HEK293 (cell line): ENCODE measurements at regions not wholly inside any gene's neighbourhood (a gene's known extent, or its start where the extent isn't known, plus 50 kb on each side); places are given as distances from the start of the nearest gene placed in this dataset.

Experiments used
- CTCF ChIP-seq: fragments of 450-650 bp; formaldehyde crosslinking; IDR thresholded peaks from 2 replicates; pipeline ENCODE4 v1.5.1; 2016; ENCODE audit warnings: missing biosample characterization, missing genetic modification characterization
- GLI2 ChIP-seq: fragments of 450-650 bp; formaldehyde crosslinking; IDR thresholded peaks from 2 replicates; pipeline ENCODE4; 2017; ENCODE audit warnings: missing biosample characterization, missing genetic modification characterization, low read depth, borderline replicate concordance
- YY1 ChIP-seq: fragments of 450-650 bp; formaldehyde crosslinking; IDR thresholded peaks from 2 replicates; pipeline ENCODE4 v1.5.1; 2018; ENCODE audit warnings: missing biosample characterization, missing genetic modification characterization
- ZNF654 ChIP-seq: fragments of 450-650 bp; formaldehyde crosslinking; IDR thresholded peaks from 2 replicates; pipeline ENCODE4 v1.5.1; 2016; ENCODE audit warnings: low read depth, missing biosample characterization, missing genetic modification characterization
- ZNF658 ChIP-seq: fragments of 450-650 bp; formaldehyde crosslinking; IDR thresholded peaks from 2 replicates; pipeline ENCODE4; 2016; ENCODE audit warnings: missing biosample characterization, missing genetic modification characterization
- ZNF692 ChIP-seq: fragments of 450-650 bp; formaldehyde crosslinking; IDR thresholded peaks from 2 replicates; pipeline ENCODE4 v1.5.1; 2016; ENCODE audit warnings: missing biosample characterization, missing genetic modification characterization

GRCh38 chr10:63012623-63013022, 120.5 kb upstream of the NRBF2 start:
- TF ChIP-seq YY1 (tag by site-specific recombination) (no peak), GLI2 (no peak), CTCF (tag by site-specific recombination) (no peak), ZNF692 (tag by site-specific recombination) (no peak), ZNF654 (no peak), ZNF658 (tag by site-specific recombination) (no peak)
